Activated T-cell treated with anti-CD3 and anti-CD28 coated beads for 4 hours (primary cell): ENCODE measurements at regions not wholly inside any gene's neighbourhood (a gene's known extent, or its start where the extent isn't known, plus 50 kb on each side); places are given as distances from the start of the nearest gene placed in this dataset.
"Not testable (repeated sequence)": the region's sequence is repeated elsewhere in the genome, so short reads cannot be mapped to it uniquely, and the experiment has no call there.

Source experiments
- DNase-seq: peaks from one replicate; pipeline ENCODE4 v3.0.0-alpha.2; 2020

DNA sequence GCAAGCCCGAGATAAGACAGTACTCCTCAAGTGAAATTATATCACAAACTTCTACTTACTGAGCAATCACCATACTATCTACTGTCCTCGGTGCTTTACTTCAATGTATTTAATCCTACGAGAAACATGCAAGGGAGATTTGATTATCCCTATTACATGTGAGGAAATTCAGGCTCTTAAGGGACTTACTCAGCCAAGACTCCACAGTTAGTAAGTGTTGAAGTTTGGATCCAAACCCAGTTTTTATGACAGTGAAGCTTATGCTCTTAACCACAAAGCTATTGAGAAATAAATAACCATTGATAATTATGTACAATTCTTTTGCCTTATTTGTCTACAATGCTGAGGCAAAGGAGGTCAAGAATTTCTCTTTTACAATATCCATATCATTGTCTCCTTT is 672.9 kb upstream of the ACVR2A start:
- DNase-seq = no peak

DNA sequence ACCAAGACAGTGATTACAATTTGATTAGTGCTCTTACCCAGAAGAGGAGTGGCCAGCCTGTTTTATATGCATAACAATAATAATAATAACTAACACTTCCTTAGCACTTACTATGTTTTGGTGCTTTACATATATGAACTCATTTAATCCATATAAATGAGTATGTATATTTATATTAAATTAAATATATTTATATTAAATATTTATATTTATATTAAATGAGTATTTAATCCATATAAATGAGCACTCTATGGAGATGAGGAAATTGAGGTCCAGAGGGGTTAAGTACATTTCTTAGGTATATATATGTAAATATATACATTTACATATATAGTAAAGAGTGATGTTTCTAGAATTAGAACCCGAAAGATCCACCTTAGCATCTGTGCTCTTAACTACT is 673.9 kb upstream of the ACVR2A start:
- no peak for DNase-seq

- no peak for DNase-seq
Observed at GRCh38 chr2:147165697-147166382, 679.0 kb upstream of the ACVR2A start.

DNA sequence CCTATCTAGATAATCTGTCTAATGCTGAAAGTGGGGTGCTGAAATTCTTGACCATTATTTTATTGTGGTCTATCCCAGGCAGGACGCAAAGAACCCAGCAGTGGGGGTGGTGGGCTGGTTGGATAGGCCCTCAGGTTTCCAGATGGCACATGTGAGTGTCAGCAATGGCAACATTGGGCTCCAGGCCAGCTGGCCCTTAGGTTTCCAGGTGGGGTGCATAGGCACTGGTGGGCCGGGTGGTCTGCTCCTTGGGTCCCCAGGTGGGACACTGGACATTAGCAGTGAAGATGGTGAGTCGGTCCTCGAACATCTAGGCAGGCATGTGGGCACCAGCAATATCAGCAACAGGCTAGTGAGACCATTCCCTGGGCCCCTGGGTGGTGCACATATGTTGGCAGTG is 680.3 kb upstream of the ACVR2A start:
- no peak for DNase-seq

DNA sequence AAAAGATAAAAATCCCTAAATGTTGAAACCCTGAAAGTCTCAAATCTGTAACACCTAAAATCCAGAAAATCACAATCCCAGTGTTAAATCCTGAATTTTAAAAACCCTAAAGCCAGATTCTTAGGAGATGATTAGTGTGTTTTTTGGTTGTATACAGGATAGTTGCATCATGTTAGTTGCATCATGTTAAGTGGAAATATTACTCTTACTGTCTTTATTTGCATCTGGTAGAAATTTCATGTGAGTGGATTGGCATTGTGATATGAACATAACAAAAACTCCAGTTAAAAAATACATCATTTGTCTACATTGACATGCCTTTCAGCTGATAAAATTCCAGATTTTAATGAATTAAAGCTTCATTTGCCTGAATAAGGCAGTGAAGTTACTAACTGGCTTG is 683.1 kb upstream of the ACVR2A start:
- no peak for DNase-seq

DNA sequence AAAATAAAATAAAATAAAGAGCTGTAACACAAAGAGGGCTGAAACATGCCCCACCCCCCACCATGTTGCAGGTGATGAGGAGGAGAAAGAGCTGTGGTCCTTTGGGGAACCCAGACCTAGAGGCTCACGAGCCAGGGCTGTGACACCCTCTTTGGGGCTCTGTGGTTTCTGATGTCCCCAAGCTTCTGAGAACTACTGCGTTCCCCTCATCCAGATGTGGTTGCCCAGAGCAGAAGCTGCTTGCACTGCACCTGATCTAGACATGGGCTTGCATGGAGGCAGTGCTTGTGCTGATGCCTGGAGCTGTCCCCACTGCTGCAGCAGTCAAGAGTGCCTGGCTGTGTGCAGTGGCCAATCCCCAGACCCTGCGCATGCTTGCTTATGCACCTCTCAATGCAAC is 687.9 kb upstream of the ACVR2A start:
- no peak for DNase-seq

GRCh38 chr2:147150241-147150635 is 694.6 kb upstream of the ACVR2A start:
- no peak for DNase-seq

- DNase-seq = no peak
Observed at GRCh38 chr2:147149575-147150240, 695.1 kb upstream of the ACVR2A start.

- DNase-seq = no peak
Observed at GRCh38 chr2:147147802-147148201, 697.0 kb upstream of the ACVR2A start.

DNA sequence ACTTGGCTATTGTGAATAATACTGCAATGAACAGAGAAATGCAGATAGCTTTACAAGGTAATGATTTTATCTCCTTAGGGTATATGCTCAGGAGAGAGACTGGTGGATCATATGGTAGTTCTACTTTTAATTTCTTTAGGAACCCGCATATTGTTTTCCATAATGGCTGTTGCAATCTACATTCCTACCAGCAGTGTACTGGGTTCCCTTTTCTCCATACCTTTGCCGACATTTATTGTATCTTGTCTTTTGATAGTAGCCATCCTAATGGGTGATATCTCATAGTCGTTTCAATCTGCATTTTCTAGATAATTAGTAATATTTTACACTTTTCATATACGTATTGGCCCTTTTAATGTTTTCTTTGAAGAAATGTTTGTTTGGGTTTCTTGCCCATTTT is 702.9 kb upstream of the ACVR2A start:
- DNase-seq = no peak

- DNase-seq = not testable (repeated sequence)
Observed at GRCh38 chr2:147139732-147140131, 705.1 kb upstream of the ACVR2A start.

GRCh38 chr2:147137711-147138110 is 707.1 kb upstream of the ACVR2A start:
- DNase-seq = no peak

GRCh38 chr2:147135376-147135775 is 709.5 kb upstream of the ACVR2A start:
- no peak for DNase-seq

DNA sequence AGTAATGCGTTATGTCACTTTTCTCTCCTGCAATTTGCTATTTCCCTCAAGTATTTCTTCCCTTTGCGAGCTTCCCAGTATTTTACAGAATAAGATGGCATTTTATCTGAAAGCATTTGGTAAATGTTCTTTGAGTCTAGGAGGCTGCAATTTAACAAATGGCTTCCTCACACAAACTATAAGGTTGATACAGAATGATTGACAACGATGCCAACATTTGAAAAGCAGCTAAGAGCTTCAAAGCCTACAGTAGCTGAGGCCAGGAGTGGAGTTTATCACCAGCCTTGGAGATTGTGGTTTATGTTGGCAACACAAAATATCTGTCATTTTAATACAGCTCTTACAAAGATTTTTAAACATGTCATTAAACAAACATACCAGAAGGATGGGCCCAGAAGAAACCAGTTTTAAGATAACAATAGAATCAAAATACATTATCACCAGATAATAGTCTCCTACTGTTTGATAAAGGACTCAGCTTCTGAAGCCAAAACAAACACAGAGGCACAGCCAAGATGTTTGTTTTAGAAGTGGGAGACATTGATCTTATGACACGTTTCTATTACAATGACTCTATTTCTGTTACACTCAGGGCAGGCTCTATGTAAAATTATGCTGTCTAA is 711.4 kb upstream of the ACVR2A start:
- DNase-seq = no peak

DNA sequence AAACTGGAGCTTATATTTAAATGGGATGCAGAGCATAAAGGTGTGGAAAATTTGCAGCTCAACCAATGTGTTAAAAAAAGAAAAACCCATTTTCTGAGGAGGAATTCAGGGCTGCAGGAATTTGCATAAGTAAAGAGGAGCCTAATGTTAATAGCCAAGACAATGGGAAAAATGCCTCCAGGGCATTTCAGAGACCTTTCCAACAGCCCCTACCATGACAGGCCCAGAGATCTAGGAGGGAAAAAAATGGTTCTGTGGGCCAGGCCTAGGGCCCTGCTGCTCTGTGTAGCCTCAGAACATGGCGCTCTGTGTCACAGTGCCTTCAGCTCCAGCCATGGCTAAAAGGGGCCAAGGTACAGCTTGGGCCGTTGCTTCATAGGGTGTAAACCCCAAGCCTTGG is 719.7 kb upstream of the ACVR2A start:
- DNase-seq = no peak

DNA sequence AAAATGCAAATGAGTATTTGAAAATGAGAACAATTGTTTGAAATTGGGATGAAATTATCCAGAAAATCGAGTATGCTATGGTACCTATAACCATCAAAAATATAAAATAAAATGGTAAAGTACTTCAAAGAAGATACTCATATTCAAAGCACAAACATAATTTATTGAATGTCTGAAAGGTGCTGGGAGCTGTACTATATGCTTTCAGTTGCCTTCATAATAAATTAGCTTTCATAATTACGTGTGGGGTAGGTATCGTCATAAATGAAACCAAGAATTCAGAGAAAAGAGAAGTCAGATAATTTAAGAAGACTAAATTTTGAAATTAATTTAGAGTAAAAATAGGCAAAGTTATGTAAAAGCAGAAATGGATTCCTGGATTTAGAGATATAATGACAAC is 721.9 kb upstream of the ACVR2A start:
- DNase-seq = no peak

DNA sequence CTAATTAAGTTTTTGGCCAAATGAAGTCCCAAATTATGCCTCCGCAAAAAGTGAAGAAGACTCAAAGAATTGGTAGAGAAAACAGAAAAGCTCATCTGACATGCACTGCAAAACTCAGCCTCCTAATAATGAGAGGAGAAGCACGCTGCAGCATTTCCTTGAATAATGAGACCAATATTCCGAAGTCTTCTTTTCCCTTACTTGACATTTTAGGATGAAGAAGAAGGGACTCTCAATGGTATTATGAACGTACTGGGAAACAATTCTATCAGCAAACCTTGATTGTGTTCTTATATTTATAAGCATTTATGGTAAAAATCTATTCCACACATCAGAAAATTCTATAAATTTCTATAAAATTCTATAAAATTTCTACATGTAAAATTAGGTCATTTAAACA is 733.9 kb upstream of the ACVR2A start:
- no peak for DNase-seq

DNA sequence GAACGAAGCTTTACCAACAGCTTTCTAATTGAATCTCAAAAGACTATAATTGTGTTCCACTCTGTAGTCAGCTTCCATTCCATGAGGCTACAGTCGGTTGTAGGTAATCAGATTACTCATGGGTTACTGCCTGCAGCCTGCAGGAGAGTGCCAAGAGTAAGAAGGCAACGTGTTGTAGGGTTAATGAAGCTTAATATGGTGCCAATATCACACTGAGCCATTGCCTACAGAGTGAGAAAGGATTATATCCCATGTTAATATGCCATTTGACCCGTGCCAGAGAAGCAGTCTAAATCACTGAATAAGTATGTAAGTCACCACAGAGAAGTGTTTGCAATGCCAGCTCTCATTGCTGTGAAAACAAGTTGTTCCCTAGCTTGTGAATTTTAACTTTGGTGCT is 734.5 kb upstream of the ACVR2A start:
- DNase-seq = no peak

- no peak for DNase-seq
Observed at GRCh38 chr2:147109291-147109690, 735.5 kb upstream of the ACVR2A start.

GRCh38 chr2:147108548-147108947 is 736.3 kb upstream of the ACVR2A start:
- DNase-seq = no peak

DNA sequence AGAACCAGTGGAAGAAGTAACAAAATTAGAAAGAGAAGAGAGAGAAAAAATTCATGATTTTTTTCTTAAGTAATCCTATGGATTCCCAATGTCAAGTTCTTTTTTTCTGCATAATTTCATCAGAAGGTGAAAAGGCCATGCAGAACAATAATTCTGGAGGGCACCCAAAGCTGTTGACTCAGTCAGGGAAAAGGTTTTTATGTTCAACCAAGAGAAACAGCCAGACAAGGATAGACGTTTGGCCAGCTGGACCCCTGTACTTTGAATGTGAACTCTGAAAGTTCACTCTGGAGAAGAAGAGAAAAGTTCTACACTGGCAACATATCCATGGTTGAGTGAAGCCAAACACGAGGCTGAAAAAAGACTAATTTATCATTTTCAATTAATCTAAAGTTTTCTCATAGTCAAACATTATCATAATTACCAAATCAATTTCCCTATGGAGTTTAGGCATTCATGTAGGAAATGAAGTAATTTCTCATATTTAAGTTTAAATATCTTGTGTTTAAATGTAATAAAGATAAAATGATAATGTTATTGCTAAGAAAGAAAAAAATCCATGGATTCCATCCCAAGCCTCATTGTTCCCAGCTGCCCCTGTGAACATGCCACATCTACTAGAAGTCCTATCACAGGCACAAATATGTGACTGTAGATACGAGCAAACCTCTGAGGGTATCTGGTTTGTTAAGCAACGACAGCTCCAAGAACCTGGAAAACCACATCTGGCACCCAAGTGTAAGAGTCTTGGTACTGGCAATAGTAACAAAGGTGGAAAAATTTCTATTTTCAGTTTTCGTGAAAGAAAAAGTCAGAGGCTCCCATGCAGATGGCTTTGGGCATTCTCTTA is 742.7 kb upstream of the ACVR2A start:
- DNase-seq = no peak

DNA sequence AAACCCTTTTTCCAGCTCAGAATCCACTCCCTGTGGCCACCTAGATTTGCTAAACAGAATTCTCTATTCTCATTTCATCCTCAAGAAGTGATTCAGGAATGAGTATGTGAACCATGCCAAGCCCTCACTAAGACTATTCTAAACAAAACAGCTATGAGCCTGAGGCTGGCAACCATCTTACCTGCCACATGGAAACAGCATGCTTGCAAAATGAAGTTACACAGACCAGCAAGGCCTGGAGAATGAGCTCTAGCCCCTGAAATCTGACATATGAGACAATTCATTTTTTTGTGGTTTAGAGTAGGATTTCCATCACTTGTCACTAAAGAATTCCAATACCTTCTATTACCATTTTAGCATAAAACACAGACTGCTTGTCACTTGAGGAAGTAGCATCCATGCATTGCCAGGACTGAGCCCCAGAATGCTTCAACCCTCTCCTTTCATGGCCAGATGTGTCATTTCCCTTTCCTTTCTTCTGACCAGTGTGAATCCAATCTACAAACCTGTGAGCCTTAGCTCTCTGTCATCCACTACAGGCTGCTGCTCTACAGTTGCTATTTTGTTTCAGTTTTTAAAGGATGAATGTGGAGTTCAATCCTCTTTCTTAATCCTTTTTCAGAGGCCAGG is 744.3 kb upstream of the ACVR2A start:
- no peak for DNase-seq

DNA sequence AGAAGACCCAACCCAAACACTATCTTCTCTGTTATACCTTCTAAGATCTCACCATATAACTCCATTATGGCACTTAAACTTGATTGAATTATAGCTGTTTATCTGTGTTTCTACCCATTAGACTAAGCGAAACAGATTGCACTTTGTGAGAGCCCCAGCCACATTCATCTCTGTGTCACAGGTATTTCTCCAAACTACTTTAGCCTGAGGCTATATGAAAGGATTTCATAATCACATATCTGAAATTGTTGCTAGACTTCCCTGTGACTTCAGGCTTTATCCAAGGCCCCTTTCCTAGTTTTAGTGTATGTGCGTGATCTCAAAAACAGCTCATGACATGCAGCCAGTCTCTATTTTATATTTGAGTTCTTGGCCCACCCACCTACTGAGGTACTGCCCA is 745.0 kb upstream of the ACVR2A start:
- DNase-seq = no peak
